GM12864 (cell line): ENCODE measurements at regions not wholly inside any gene's neighbourhood (a gene's known extent, or its start where the extent isn't known, plus 50 kb on each side); places are given as distances from the start of the nearest gene placed in this dataset.

Experiments
- DNase-seq: peaks from one replicate; pipeline ENCODE4 v3.0.0-alpha.2; 2011; ENCODE audit warnings: low read depth
- H3K4me3 ChIP-seq: 2 replicates; pipeline ENCODE4 v1.5.1; 2011; ENCODE audit warnings: mild to moderate bottlenecking, low read depth, low read length, control low read depth
- TF ChIP-seq, protein P1 (sequence below): IDR thresholded peaks from 2 replicates; pipeline ENCODE4 v1.5.1; 2011; ENCODE audit warnings: low read depth, mild to moderate bottlenecking, moderate library complexity, low read length, control low read depth, inconsistent platforms; ENCODE audit errors: missing control alignments

DNA sequence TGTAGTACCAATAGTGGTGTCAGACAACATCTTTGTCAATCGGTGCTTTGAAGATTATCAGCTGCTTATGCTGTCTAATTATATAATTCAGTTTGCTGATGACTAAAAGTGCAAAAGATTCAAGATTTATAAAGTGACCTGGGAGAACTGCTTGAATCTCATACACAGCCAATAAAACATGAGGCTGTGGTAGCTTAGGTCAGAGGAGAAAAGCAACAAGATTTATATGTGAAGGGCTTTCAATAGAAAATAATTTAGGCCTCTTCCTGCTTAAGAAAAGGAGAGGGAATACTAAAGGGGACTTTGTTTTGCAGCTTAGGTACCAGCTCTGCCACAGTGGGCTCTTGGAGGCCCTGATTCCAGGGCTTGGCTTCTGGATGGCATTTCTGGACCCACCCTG is 111.0 kb upstream of the MAD2L1 start:
- TF ChIP-seq, protein P1, sequence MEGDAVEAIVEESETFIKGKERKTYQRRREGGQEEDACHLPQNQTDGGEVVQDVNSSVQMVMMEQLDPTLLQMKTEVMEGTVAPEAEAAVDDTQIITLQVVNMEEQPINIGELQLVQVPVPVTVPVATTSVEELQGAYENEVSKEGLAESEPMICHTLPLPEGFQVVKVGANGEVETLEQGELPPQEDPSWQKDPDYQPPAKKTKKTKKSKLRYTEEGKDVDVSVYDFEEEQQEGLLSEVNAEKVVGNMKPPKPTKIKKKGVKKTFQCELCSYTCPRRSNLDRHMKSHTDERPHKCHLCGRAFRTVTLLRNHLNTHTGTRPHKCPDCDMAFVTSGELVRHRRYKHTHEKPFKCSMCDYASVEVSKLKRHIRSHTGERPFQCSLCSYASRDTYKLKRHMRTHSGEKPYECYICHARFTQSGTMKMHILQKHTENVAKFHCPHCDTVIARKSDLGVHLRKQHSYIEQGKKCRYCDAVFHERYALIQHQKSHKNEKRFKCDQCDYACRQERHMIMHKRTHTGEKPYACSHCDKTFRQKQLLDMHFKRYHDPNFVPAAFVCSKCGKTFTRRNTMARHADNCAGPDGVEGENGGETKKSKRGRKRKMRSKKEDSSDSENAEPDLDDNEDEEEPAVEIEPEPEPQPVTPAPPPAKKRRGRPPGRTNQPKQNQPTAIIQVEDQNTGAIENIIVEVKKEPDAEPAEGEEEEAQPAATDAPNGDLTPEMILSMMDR: no peak
- DNase-seq: no peak
- H3K4me3 ChIP-seq: no peak overlapping the region

DNA sequence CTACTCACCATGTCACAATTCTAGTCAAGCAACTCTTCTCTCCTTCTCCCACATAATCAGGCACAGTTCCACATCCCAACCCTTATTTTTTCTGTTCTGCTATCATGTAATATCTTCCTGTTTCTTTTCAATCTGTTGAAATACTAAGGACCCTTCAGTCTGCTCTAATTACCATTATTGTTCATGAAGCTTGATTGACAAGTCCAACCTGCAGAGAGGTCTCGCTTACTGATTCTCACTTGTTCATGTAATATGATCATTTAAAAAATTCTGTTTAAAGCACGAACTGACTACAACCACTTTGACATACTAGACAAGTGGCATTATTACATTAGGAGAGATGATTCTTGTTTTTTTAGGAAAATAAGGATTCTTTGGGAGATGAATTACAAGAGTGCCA is 108.6 kb upstream of the MAD2L1 start:
- DNase-seq: no peak
- H3K4me3 ChIP-seq: no peak overlapping the region

DNA sequence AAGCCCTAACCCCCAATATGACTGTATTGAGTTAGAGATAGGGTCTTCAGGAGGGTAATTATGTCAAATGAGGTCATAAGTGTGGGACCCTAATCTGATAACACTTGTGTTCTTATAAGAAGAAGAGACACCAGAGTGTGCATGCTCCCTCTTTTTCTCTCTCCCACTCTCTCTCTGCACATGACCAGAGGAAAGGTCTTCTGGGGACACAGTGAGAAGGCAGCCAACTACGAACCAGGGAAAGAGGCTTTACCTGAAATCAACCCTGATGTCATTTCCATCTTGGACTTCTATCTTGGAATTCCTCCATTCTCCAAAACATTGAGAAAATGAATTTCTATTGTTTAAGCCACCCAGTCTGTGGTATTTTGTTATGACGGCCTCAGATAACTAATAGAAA is 97.2 kb upstream of the MAD2L1 start:
- H3K4me3 ChIP-seq: no peak overlapping the region
- no peak for DNase-seq
- TF ChIP-seq, protein P1: no peak

More for the DNA sequence above, 108.6 kb upstream of the MAD2L1 start:
- TF ChIP-seq, protein P1: no peak

DNA sequence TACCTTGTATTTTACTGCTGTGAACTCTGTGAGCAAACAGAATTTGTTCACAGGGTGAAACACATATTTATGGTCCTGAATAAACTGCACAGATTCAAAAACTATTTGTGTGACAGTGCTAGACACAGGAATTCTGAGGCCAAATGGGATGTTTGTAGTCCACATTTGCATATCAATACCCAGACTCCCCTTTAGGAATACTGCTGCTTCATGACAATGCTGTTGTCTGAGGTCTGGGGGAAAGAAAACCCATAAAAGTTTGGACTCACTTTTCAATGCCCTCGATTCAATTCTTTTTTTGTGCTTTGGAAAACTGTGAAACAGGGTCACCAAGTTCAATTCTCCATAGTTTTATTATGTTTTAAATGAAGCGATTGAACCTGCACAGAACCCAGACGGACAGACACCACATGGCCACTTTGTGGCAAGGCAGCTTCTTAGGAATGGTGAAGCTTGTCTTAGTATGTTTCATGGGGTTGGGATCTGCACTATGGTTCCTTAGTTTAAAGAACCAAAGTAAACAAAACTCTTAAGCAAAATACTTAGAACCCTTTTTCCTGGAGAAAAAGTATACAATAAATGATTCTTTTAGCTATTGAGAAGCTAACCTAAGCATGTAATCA is 92.3 kb upstream of the MAD2L1 start:
- no peak overlapping the region for H3K4me3 ChIP-seq
- DNase-seq: no peak
- TF ChIP-seq, protein P1: no peak

DNA sequence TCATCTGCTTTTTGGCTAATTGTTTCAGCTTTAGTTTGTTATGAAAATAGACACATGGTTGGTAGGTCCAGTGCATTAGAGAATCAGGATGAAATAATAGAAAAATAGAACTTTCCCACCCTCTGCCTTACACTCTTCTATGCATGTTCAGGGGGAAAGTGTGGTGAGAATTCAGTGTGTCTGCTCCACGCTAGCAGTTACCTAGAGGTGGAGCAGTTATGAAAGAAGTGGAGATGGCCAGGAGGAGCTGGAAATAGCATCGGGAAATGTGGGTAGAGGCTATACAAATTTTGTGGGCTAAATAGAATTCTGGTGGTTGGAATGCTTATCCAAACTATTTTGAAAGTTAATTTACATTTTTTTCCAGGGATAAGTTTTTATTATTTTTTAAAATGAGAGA is 91.4 kb upstream of the MAD2L1 start:
- TF ChIP-seq, protein P1: no peak
- no peak for DNase-seq

DNA sequence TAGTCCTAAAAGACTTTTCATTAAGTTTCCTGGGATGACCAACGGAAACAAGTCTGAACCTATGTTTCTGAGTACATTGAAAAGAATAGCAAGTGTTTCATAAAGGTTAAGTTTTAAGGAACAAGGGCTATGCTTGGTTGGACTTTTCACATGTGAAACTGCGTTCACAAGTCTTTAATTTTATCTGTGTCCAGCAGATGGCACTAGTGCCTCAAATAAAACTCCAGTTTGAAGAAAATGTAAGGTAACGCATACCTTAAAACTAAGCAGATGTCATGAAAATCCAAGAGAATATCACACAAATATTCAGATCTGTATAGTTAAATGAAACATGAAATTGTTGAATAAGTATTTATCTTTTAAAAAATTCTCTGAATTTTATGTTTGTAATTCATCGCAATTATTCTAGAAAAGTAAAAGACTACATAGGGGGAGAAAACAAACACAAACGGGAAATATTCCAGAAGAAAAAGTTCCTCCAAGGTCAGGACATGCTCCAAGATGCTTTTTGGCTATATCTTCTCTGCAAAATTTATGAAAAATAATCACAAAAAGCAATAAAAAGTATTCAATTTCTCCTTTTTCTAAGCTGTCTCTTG is 89.6 kb upstream of the MAD2L1 start:
- DNase-seq: peak; percentile 49

More for the DNA sequence above, 91.4 kb upstream of the MAD2L1 start:
- no peak overlapping the region for H3K4me3 ChIP-seq

More for the DNA sequence above, 89.6 kb upstream of the MAD2L1 start:
- TF ChIP-seq, protein P1: peak; percentile 52
- no peak overlapping the region for H3K4me3 ChIP-seq
